H9 (cell line): ENCODE measurements at regions not wholly inside any gene's neighbourhood (a gene's known extent, or its start where the extent isn't known, plus 50 kb on each side); places are given as distances from the start of the nearest gene placed in this dataset.

Source experiments
- DNase-seq: peaks from one replicate; pipeline ENCODE4 v3.0.0-alpha.2; 2017
- H2AFZ ChIP-seq: one replicate; pipeline ENCODE4 v1.6.1; 2013; ENCODE audit warnings: mild to moderate bottlenecking, low read length, control low read depth, moderate library complexity
- H2AK5ac ChIP-seq: 2 replicates; pipeline ENCODE4 v1.6.1; 2013; ENCODE audit warnings: low read length, control low read depth, mixed read lengths; ENCODE audit not compliant: insufficient read length
- H2BK120ac ChIP-seq: one replicate; pipeline ENCODE4 v1.6.1; 2013; ENCODE audit warnings: low read depth, mild to moderate bottlenecking, low read length, control low read depth, inconsistent platforms; ENCODE audit not compliant: poor library complexity, severe bottlenecking
- H2BK12ac ChIP-seq: 2 replicates; pipeline ENCODE4 v1.6.1; 2013; ENCODE audit warnings: low read length, control low read depth, mixed read lengths, low read depth; ENCODE audit not compliant: insufficient read length
- H2BK15ac ChIP-seq: 2 replicates; pipeline ENCODE4 v1.6.1; 2013; ENCODE audit warnings: low read depth, low read length, control low read depth
- H2BK20ac ChIP-seq: one replicate; pipeline ENCODE4 v1.6.1; 2013; ENCODE audit warnings: low read depth, mild to moderate bottlenecking, low read length, control low read depth, inconsistent platforms; ENCODE audit not compliant: poor library complexity, severe bottlenecking
- H2BK5ac ChIP-seq: 2 replicates; pipeline ENCODE4 v1.6.1; 2013; ENCODE audit warnings: low read length, control low read depth, mixed read lengths; ENCODE audit not compliant: insufficient read length
- H3K14ac ChIP-seq: 2 replicates; pipeline ENCODE4 v1.6.1; 2013; ENCODE audit warnings: low read length, control low read depth; ENCODE audit not compliant: insufficient read depth
- H3K18ac ChIP-seq: 2 replicates; pipeline ENCODE4 v1.6.1; 2013; ENCODE audit warnings: low read depth, mild to moderate bottlenecking, mixed read lengths, low read length, control low read depth; ENCODE audit not compliant: insufficient read length
- H3K23ac ChIP-seq: 2 replicates; pipeline ENCODE4 v1.6.1; 2013; ENCODE audit warnings: low read length, control low read depth, mixed read lengths, low read depth; ENCODE audit not compliant: insufficient read length
- H3K23me2 ChIP-seq: 2 replicates; pipeline ENCODE4 v1.6.1; 2013; ENCODE audit warnings: low read depth, mild to moderate bottlenecking, mixed read lengths, low read length, control low read depth; ENCODE audit not compliant: insufficient read length, poor library complexity, severe bottlenecking
- H3K27ac ChIP-seq: 2 replicates; pipeline ENCODE4 v1.5.1; 2013; ENCODE audit warnings: low read length, control low read depth, mixed read lengths, low read depth; ENCODE audit not compliant: insufficient read length
- H3K27me3 ChIP-seq: 2 replicates; pipeline ENCODE4 v1.6.1; 2013; ENCODE audit warnings: low read length, control low read depth, inconsistent platforms; ENCODE audit not compliant: insufficient read depth
- H3K4ac ChIP-seq: 2 replicates; pipeline ENCODE4 v1.6.1; 2013; ENCODE audit warnings: low read depth, mild to moderate bottlenecking, control low read depth, inconsistent platforms, low read length, moderate library complexity
- H3K4me1 ChIP-seq: 2 replicates; pipeline ENCODE4 v1.6.1; 2013; ENCODE audit warnings: low read length, control low read depth, inconsistent platforms; ENCODE audit not compliant: insufficient read depth
- H3K4me2 ChIP-seq: 2 replicates; pipeline ENCODE4 v1.6.1; 2013; ENCODE audit warnings: low read length, control low read depth, mixed read lengths; ENCODE audit not compliant: insufficient read length, insufficient read depth
- H3K56ac ChIP-seq: 2 replicates; pipeline ENCODE4 v1.6.1; 2013; ENCODE audit warnings: low read depth, mild to moderate bottlenecking, mixed read lengths, low read length, control low read depth; ENCODE audit not compliant: insufficient read length
- H3K79me1 ChIP-seq: 2 replicates; pipeline ENCODE4 v1.6.1; 2013; ENCODE audit warnings: low read depth, mild to moderate bottlenecking, moderate library complexity, low read length, control low read depth, inconsistent platforms; ENCODE audit not compliant: insufficient read depth, poor library complexity, severe bottlenecking
- H3K79me2 ChIP-seq: 2 replicates; pipeline ENCODE4 v1.6.1; 2013; ENCODE audit warnings: low read length, control low read depth, inconsistent platforms; ENCODE audit not compliant: insufficient read depth
- H3K9ac ChIP-seq: 2 replicates; pipeline ENCODE4 v1.6.1; 2013; ENCODE audit warnings: low read length, control low read depth, mixed read lengths; ENCODE audit not compliant: insufficient read length; ENCODE audit errors: extremely low read depth
- H3K9me3 ChIP-seq: one replicate; pipeline ENCODE4 v1.6.1; 2013; ENCODE audit warnings: low read depth, low read length, inconsistent platforms; ENCODE audit not compliant: control insufficient read depth
- H3T11ph ChIP-seq: one replicate; pipeline ENCODE4 v1.6.1; 2013; ENCODE audit warnings: mild to moderate bottlenecking, low read length, control low read depth, inconsistent platforms
- H4K20me1 ChIP-seq: one replicate; pipeline ENCODE4 v1.6.1; 2013; ENCODE audit not compliant: control insufficient read depth, insufficient read length, insufficient read depth
- H4K5ac ChIP-seq: 2 replicates; pipeline ENCODE4 v1.6.1; 2013; ENCODE audit warnings: low read depth, mild to moderate bottlenecking, mixed read lengths, low read length, control low read depth; ENCODE audit not compliant: insufficient read length
- H4K8ac ChIP-seq: replicated peaks from 2 replicates; pipeline ENCODE4 v1.6.1; 2013; ENCODE audit warnings: low read length, control low read depth, mixed read lengths, low read depth; ENCODE audit not compliant: insufficient read length
- H4K91ac ChIP-seq: 2 replicates; pipeline ENCODE4 v1.6.1; 2013; ENCODE audit warnings: low read depth, mild to moderate bottlenecking, moderate library complexity, mixed read lengths, low read length, control low read depth; ENCODE audit not compliant: insufficient read length
- H3K27ac Mint-ChIP-seq, 3 experiments: 2 replicates in 2 of 3; 3 replicates in 1 of 3; pipeline ENCODE4 v1.8.0; 2020 to 2021; ENCODE audit warnings: mixed read lengths in 3 of 3, mild to moderate bottlenecking in 1 of 3, moderate library complexity in 1 of 3
- H3K27me3 Mint-ChIP-seq: 2 replicates; pipeline ENCODE4 v1.8.0; 2021; ENCODE audit warnings: low read depth, mild to moderate bottlenecking, moderate library complexity, mixed read lengths
- H3K36me3 Mint-ChIP-seq, 3 experiments: 2 replicates in 2 of 3; 3 replicates in 1 of 3; pipeline ENCODE4 v1.8.0; 2020 to 2021; ENCODE audit warnings: low read depth in 3 of 3, mixed read lengths in 3 of 3; ENCODE audit not compliant: insufficient read depth in 1 of 3
- H3K4me1 Mint-ChIP-seq, 2 experiments: 2 replicates each; pipeline ENCODE4 v1.8.0; 2020; ENCODE audit warnings: mixed read lengths in 2 of 2
- H3K4me3 Mint-ChIP-seq, 2 experiments: 2 replicates in 1 of 2; 3 replicates in 1 of 2; pipeline ENCODE4 v1.8.0; 2020 to 2021; ENCODE audit warnings: mild to moderate bottlenecking in 2 of 2, mixed read lengths in 2 of 2, moderate library complexity in 1 of 2
- H3K9me3 Mint-ChIP-seq, 2 experiments: 2 replicates in 1 of 2; 3 replicates in 1 of 2; pipeline ENCODE4 v1.8.0; 2020; ENCODE audit warnings: mild to moderate bottlenecking in 2 of 2, mixed read lengths in 2 of 2, moderate library complexity in 1 of 2
- CTCF ChIP-seq: fragments of 200-600 bp; sonication (generic); conservative IDR thresholded peaks from 3 replicates; pipeline ENCODE4 v1.8.0; 2021; ENCODE audit warnings: antibody characterized with exemption, mild to moderate bottlenecking
- WGBS: extraction: QIAGEN DNeasy Blood & Tissue Kit; methylation state at CpG from one replicate; pipeline ENCODE4 v1.1.7; 2013; ENCODE audit warnings: missing lambda C conversion rate, low lambda C conversion rate, mixed read lengths; ENCODE audit not compliant: insufficient read length; ENCODE audit errors: extremely low coverage; 5-methylcytosine and 5-hydroxymethylcytosine counted together

- no peak overlapping the region for H2BK5ac ChIP-seq
- no peak overlapping the region for H4K5ac ChIP-seq
- no peak overlapping the region for H3K4me2 ChIP-seq
- Mint-ChIP-seq H3K36me3 (peaks cover 0 to 2% (median 0%) of the 10 kb centered on the region in 3 experiments; a peak in 2 of 7 replicates), H3K27me3 (no peaks in the 10 kb centered on the region), H3K27ac (peak overlapping the region; percentile 55 to 95 (median 66); a peak in 3 of 7 replicates), H3K4me3 (no peak overlapping the region), H3K9me3 (no peaks in the 10 kb centered on the region), H3K4me1 (peaks cover 46 to 78% of the 10 kb centered on the region in 2 experiments)
- no peaks in the 10 kb centered on the region for H3K23me2 ChIP-seq
- H4K8ac ChIP-seq = no peak overlapping the region
- no peaks in the 10 kb centered on the region; the same call in 1 of the 2 replicates for H3K79me2 ChIP-seq
- no peaks in the 10 kb centered on the region for H3K79me1 ChIP-seq
- H3K23ac ChIP-seq = no peak overlapping the region
- H3K4ac ChIP-seq = no peak overlapping the region
- no peak overlapping the region for H3K18ac ChIP-seq
- H2BK120ac ChIP-seq = no peak overlapping the region
- H3K9ac ChIP-seq = no peak overlapping the region
- H3K27me3 ChIP-seq = no peaks in the 10 kb centered on the region
- no peak overlapping the region for H3T11ph ChIP-seq
- H2BK20ac ChIP-seq = no peak overlapping the region
- WGBS = no CpG with 5 or more reads among the region's 9 CpGs
- peaks cover 5% of the 10 kb centered on the region for H4K20me1 ChIP-seq
- H2BK15ac ChIP-seq = no peak overlapping the region
- H3K14ac ChIP-seq = peak overlapping the region; percentile 4; the same call in 1 of the 2 replicates
- no peak overlapping the region for H2AFZ ChIP-seq
- H4K91ac ChIP-seq = no peak overlapping the region
- no peak for DNase-seq
- H3K27ac ChIP-seq = no peak overlapping the region
- TF ChIP-seq CTCF = no peak
- H3K56ac ChIP-seq = no peak overlapping the region
- H3K4me1 ChIP-seq = peaks cover 14% of the 10 kb centered on the region; the same call in 1 of the 2 replicates
- no peak overlapping the region for H2AK5ac ChIP-seq
- H2BK12ac ChIP-seq = no peak overlapping the region
- no peaks in the 10 kb centered on the region for H3K9me3 ChIP-seq
These were observed 284.6 kb downstream of the SEC14L1 start for GRCh38 chr17:77425348-77425747.
